ENCODE measurements at regions not wholly inside any gene's neighbourhood (a gene's known extent, or its start where the extent isn't known, plus 50 kb on each side); places are given as distances from the start of the nearest gene placed in this dataset.

GRCh38 chr12:31210104-31210503, 115.8 kb downstream of the SINHCAF start:
- Histone ChIP-seq H3K27me3 (replicated peaks; ENCODE audit: control insufficient read depth, insufficient read depth, low read length) (no peaks in the 10 kb centered on the region; the same call in 1 of the 2 replicates), H3K36me3 (ENCODE audit: control insufficient read depth, insufficient read depth, low read length) (no peaks in the 10 kb centered on the region), H3K4me3 (replicated peaks; ENCODE audit: low read depth, low read length) (no peak overlapping the region)
- DNase-seq (ENCODE audit: extremely low read depth, insufficient read length), result no peak
- TF ChIP-seq CTCF (IDR thresholded peaks at IDR 0.05; ENCODE audit: insufficient read depth, low read length, poor library complexity, severe bottlenecking), result no peak

GRCh38 chr12:31210541-31210940, 115.4 kb downstream of the SINHCAF start:
- Histone ChIP-seq H3K4me3 (replicated peaks; ENCODE audit: low read depth, low read length) (no peak overlapping the region), H3K36me3 (ENCODE audit: control insufficient read depth, insufficient read depth, low read length) (no peaks in the 10 kb centered on the region), H3K27me3 (replicated peaks; ENCODE audit: control insufficient read depth, insufficient read depth, low read length) (no peaks in the 10 kb centered on the region; the same call in 1 of the 2 replicates)
- no peak for TF ChIP-seq CTCF (IDR thresholded peaks at IDR 0.05; ENCODE audit: insufficient read depth, low read length, poor library complexity, severe bottlenecking)
- DNase-seq (ENCODE audit: extremely low read depth, insufficient read length), result no peak

- TF ChIP-seq CTCF (IDR thresholded peaks at IDR 0.05; ENCODE audit: insufficient read depth, low read length, poor library complexity, severe bottlenecking), result no peak
- DNase-seq (ENCODE audit: extremely low read depth, insufficient read length), result no peak
- no peak overlapping the region for H3K4me3 ChIP-seq (replicated peaks; ENCODE audit: low read depth, low read length)
These were observed 111.1 kb downstream of the SINHCAF start for GRCh38 chr12:31214626-31215517.

GRCh38 chr12:31215518-31216232, 110.3 kb downstream of the SINHCAF start:
- DNase-seq (ENCODE audit: extremely low read depth, insufficient read length), result no peak
- H3K36me3 ChIP-seq (ENCODE audit: control insufficient read depth, insufficient read depth, low read length), result no peaks in the 10 kb centered on the region
- TF ChIP-seq CTCF (IDR thresholded peaks at IDR 0.05; ENCODE audit: insufficient read depth, low read length, poor library complexity, severe bottlenecking), result no peak
- no peak overlapping the region for H3K4me3 ChIP-seq (replicated peaks; ENCODE audit: low read depth, low read length)
- H3K27me3 ChIP-seq (replicated peaks; ENCODE audit: control insufficient read depth, insufficient read depth, low read length), result no peaks in the 10 kb centered on the region; the same call in 1 of the 2 replicates

More at GRCh38 chr12:31214626-31215517, 111.1 kb downstream of the SINHCAF start:
- no peaks in the 10 kb centered on the region for H3K36me3 ChIP-seq (ENCODE audit: control insufficient read depth, insufficient read depth, low read length)
- H3K27me3 ChIP-seq (replicated peaks; ENCODE audit: control insufficient read depth, insufficient read depth, low read length), result no peaks in the 10 kb centered on the region; the same call in 1 of the 2 replicates

GRCh38 chr12:31216479-31216878, 109.5 kb downstream of the SINHCAF start:
- TF ChIP-seq CTCF (IDR thresholded peaks at IDR 0.05; ENCODE audit: insufficient read depth, low read length, poor library complexity, severe bottlenecking), result no peak
- no peak overlapping the region for H3K4me3 ChIP-seq (replicated peaks; ENCODE audit: low read depth, low read length)
- no peaks in the 10 kb centered on the region for H3K27me3 ChIP-seq (replicated peaks; ENCODE audit: control insufficient read depth, insufficient read depth, low read length)
- H3K36me3 ChIP-seq (ENCODE audit: control insufficient read depth, insufficient read depth, low read length), result no peaks in the 10 kb centered on the region
- DNase-seq (ENCODE audit: extremely low read depth, insufficient read length), result no peak
